ENCODE measurements at regions not wholly inside any gene's neighbourhood (a gene's known extent, or its start where the extent isn't known, plus 50 kb on each side); places are given as distances from the start of the nearest gene placed in this dataset.

DNA sequence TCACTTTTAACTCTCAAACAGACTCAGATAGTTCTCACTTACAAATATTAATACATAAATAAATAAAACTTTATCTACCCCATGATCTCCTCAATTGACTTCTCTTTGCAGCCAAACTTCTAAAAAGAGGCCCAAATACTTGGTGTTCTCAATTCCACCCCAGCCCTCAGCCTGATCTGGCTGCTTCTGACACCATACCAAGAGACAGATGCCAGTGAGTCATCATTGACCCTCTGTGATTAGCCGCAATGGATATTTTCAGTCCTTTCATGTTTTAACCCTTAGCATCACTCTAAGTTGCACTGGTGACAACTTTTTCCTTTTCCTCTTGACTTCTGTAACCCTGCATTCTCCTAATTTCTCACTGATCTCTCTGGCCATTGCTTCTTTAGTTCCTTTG is 184.1 kb upstream of the ARHGAP20 start:
- DNase-seq (ENCODE audit: low spot score in 2 of 2): peak in 1 of 2 donors; percentile 25
- no peak overlapping the region for H3K4me3 ChIP-seq (ENCODE audit: low read depth, poor library complexity, severe bottlenecking)
- TF ChIP-seq CTCF (IDR thresholded peaks at IDR 0.05) (no peak), POLR2A (IDR thresholded peaks at IDR 0.05) (no peak)
- 32 to 36% methylated on average over 1 of the region's 1 CpG for WGBS, 2 donors
- intact Hi-C loops (cut with DNase I; ENCODE audit: low total_unique reads): no loop called here

DNA sequence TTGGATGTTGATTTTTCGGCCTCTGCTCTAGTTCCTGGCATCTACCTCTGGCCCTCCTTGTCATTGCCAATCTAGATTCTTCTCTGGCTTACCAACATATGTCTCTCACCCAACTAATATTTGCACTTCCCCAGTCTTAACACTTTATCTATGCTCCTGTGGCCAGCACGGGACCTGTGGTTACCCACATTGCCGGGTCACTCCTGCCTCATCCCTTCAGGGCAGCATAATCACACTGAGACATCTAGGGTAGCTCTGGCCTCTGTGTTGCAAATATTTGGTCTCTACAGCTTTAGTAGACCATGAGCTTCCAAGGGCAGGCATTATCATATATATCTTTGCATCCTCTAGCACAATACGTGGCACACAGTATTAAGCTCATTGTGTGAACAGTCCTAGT is 182.0 kb upstream of the ARHGAP20 start:
- 81 to 92% methylated on average over 4 of the region's 4 CpGs for WGBS, 2 donors
- H3K4me3 ChIP-seq (ENCODE audit: low read depth, poor library complexity, severe bottlenecking): no peak overlapping the region
- no peak for TF ChIP-seq CTCF (IDR thresholded peaks at IDR 0.05)
- TF ChIP-seq POLR2A (IDR thresholded peaks at IDR 0.05): no peak
- no peak for DNase-seq (ENCODE audit: low spot score in 2 of 2)
- intact Hi-C loops (cut with DNase I; ENCODE audit: low total_unique reads): no loop called here

GRCh38 chr11:110892741-110893285 is 180.6 kb upstream of the ARHGAP20 start:
- H3K4me3 ChIP-seq (ENCODE audit: low read depth, poor library complexity, severe bottlenecking): no peak overlapping the region
- no peak for DNase-seq (ENCODE audit: low spot score in 2 of 2)
- WGBS, 2 donors: 84 to 86% methylated on average over 4 of the region's 4 CpGs

GRCh38 chr11:110891411-110891810 is 179.2 kb upstream of the ARHGAP20 start:
- H3K4me3 ChIP-seq (ENCODE audit: low read depth, poor library complexity, severe bottlenecking): no peak overlapping the region
- 79 to 86% methylated on average over 1 of the region's 1 CpG for WGBS, 2 donors
- no peak for DNase-seq (ENCODE audit: low spot score in 2 of 2)
- intact Hi-C loops (cut with DNase I; ENCODE audit: low total_unique reads): no loop called here
- TF ChIP-seq CTCF (IDR thresholded peaks at IDR 0.05) (no peak), POLR2A (IDR thresholded peaks at IDR 0.05) (no peak)

More at GRCh38 chr11:110892741-110893285, 180.6 kb upstream of the ARHGAP20 start:
- TF ChIP-seq POLR2A (IDR thresholded peaks at IDR 0.05): no peak
- no peak for TF ChIP-seq CTCF (IDR thresholded peaks at IDR 0.05)
- intact Hi-C loops (cut with DNase I; ENCODE audit: low total_unique reads): no loop called here

DNA sequence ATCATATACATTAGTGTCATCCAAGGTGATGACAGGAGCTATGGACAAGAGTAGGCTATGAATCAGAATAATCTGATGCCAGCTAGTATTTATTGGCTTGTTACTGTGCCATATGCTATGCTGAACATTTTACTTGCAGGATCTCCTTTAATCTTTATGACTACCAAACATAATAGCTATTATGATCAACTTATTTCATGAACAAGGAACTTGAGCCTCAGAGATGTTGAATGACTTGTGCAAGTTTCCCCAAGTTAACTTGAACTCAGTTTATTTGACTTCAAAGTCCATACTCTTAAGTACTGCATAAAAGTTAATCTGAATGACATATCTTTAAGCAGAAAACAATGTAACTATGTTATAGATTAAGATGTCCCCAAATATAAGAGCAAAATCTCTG is 178.8 kb upstream of the ARHGAP20 start:
- intact Hi-C loops (cut with DNase I; ENCODE audit: low total_unique reads): no loop called here
- DNase-seq (ENCODE audit: low spot score in 2 of 2): no peak
- H3K4me3 ChIP-seq (ENCODE audit: low read depth, poor library complexity, severe bottlenecking): no peak overlapping the region
- TF ChIP-seq POLR2A (IDR thresholded peaks at IDR 0.05): no peak
- no peak for TF ChIP-seq CTCF (IDR thresholded peaks at IDR 0.05)

DNA sequence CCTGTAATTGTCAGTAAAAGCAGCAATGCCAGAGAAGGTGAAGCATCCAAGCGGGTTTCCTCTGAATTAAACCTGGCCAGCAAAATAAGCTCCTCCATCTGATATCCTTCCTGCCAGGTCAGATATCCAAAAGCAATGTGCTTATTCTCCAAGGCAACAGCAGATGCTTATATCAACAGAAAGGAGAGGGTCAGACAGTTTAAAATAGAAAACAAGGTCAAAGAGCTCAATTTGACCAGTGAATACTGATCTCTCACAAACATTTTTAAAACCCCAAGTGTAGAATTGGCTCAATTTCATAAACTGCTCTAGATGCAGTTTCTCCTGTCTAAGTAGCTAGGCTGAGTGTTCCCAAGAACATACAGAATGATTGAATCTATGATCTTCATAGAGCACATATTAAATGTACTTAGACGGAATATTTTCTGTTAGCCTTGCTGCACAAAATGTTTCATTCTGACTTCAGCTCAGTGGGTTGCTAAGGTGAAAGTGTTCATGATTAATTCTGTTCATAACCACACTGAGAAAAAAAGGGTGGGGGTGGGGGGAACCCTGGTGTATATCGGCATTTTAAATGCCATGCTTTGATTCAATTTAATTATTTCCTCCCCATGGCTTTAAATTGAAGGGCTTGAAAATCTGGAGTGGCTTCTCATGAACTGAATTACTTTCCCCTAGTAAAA is 174.2 kb upstream of the ARHGAP20 start:
- 76 to 79% methylated on average over 3 of the region's 3 CpGs for WGBS, 2 donors
- no peak overlapping the region for H3K4me3 ChIP-seq (ENCODE audit: low read depth, poor library complexity, severe bottlenecking)
- no peak for TF ChIP-seq POLR2A (IDR thresholded peaks at IDR 0.05)
- no peak for TF ChIP-seq CTCF (IDR thresholded peaks at IDR 0.05)
- no peak for DNase-seq (ENCODE audit: low spot score in 2 of 2)
- intact Hi-C loops (cut with DNase I; ENCODE audit: low total_unique reads): no loop called here

Data from lower leg skin (tissue), 4 donors.